Caco-2 (cell line): ENCODE measurements at regions not wholly inside any gene's neighbourhood (a gene's known extent, or its start where the extent isn't known, plus 50 kb on each side); places are given as distances from the start of the nearest gene placed in this dataset.

ENCODE experiments used
- BruUV-seq: library from RNA; stranded (reverse); fragments of 400-500 nt; replicated peaks from 2 replicates; lab custom pipeline; 2021; lab: Mats Ljungman, UMichigan
- CTCF ChIA-PET: fragments of 300-600 bp; sonication (Branson Sonifier 250); formaldehyde crosslinking; loops from one replicate; lab custom pipeline; 2022; ENCODE audit warnings: antibody characterized with exemption; lab: Charles Lee
- POLR2A ChIA-PET: fragments of 300-600 bp; sonication (Branson Sonifier 250); formaldehyde crosslinking; loops from one replicate; lab custom pipeline; 2022; ENCODE audit warnings: antibody characterized with exemption; lab: Charles Lee
- DNase-seq, 2 experiments: peaks; one replicate each; pipeline versions ENCODE4 v3.0.0 to v3.0.0-alpha.2; 2020 to 2022
- H3K27me3 ChIP-seq: replicated peaks from 2 replicates; pipeline ENCODE4 v1.6.0; 2011; ENCODE audit warnings: low read length; ENCODE audit not compliant: control insufficient read depth, insufficient read depth
- H3K36me3 ChIP-seq: 2 replicates; pipeline ENCODE4 v1.5.1; 2011; ENCODE audit warnings: low read length; ENCODE audit not compliant: control insufficient read depth, insufficient read depth
- H3K4me1 ChIP-seq: fragments of 250-450 bp; sonication (Bioruptor Pico); 2 replicates; pipeline ENCODE4 v1.5.1; 2020; ENCODE audit warnings: mild to moderate bottlenecking
- H3K4me3 ChIP-seq: 2 replicates; pipeline ENCODE4 v1.5.1; 2011; ENCODE audit warnings: low read depth, mild to moderate bottlenecking, control low read depth, low read length
- H3K9me3 ChIP-seq: fragments of 250-450 bp; sonication (Bioruptor Pico); 2 replicates; pipeline ENCODE4 v1.5.1; 2020; ENCODE audit warnings: mild to moderate bottlenecking, moderate library complexity
- H3K27ac Mint-ChIP-seq: one replicate; pipeline ENCODE4 v1.8.0; 2022; ENCODE audit warnings: mixed read lengths; ENCODE audit not compliant: unreplicated experiment
- H3K27me3 Mint-ChIP-seq: one replicate; pipeline ENCODE4 v1.8.0; 2022; ENCODE audit warnings: mixed read lengths; ENCODE audit not compliant: insufficient read depth, unreplicated experiment
- H3K36me3 Mint-ChIP-seq: one replicate; pipeline ENCODE4 v1.8.0; 2022; ENCODE audit warnings: mild to moderate bottlenecking, mixed read lengths; ENCODE audit not compliant: insufficient read depth, unreplicated experiment
- H3K4me1 Mint-ChIP-seq: one replicate; pipeline ENCODE4 v1.8.0; 2022; ENCODE audit warnings: low read depth, mixed read lengths; ENCODE audit not compliant: unreplicated experiment
- H3K4me3 Mint-ChIP-seq: one replicate; pipeline ENCODE4 v1.8.0; 2022; ENCODE audit warnings: mild to moderate bottlenecking, moderate library complexity, mixed read lengths; ENCODE audit not compliant: unreplicated experiment
- H3K9me3 Mint-ChIP-seq: one replicate; pipeline ENCODE4 v1.8.0; 2022; ENCODE audit warnings: mixed read lengths; ENCODE audit not compliant: unreplicated experiment
- intact Hi-C: fragments of 100-400 bp; cut with micrococcal nuclease; formaldehyde crosslinking; loops from one replicate; pipeline ENCODE4 v1.10.0; 2022; ENCODE audit not compliant: unreplicated experiment
- TF ChIP-seq, protein P1 (sequence below), 2 experiments: fragments of 200-600 bp in 1 of 2; IDR thresholded peaks; 1 replicate in 1 of 2; 2 replicates in 1 of 2; pipeline versions ENCODE4 v1.5.1 to v1.8.0; 2011 to 2022; ENCODE audit warnings: antibody characterized with exemption in 1 of 2, control low read depth in 1 of 2, inconsistent platforms in 1 of 2, low read depth in 1 of 2, low read length in 1 of 2, mild to moderate bottlenecking in 1 of 2, moderate library complexity in 1 of 2; ENCODE audit not compliant: insufficient read depth in 1 of 2, severe bottlenecking in 1 of 2, unreplicated experiment in 1 of 2

- ChIA-PET CTCF (no interaction called here), POLR2A (no interaction called here)
- TF ChIP-seq, protein P1, sequence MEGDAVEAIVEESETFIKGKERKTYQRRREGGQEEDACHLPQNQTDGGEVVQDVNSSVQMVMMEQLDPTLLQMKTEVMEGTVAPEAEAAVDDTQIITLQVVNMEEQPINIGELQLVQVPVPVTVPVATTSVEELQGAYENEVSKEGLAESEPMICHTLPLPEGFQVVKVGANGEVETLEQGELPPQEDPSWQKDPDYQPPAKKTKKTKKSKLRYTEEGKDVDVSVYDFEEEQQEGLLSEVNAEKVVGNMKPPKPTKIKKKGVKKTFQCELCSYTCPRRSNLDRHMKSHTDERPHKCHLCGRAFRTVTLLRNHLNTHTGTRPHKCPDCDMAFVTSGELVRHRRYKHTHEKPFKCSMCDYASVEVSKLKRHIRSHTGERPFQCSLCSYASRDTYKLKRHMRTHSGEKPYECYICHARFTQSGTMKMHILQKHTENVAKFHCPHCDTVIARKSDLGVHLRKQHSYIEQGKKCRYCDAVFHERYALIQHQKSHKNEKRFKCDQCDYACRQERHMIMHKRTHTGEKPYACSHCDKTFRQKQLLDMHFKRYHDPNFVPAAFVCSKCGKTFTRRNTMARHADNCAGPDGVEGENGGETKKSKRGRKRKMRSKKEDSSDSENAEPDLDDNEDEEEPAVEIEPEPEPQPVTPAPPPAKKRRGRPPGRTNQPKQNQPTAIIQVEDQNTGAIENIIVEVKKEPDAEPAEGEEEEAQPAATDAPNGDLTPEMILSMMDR (IDR thresholded peaks at IDR 0.05; ENCODE audit: insufficient read depth in 1 of 2, low read depth in 1 of 2, low read length in 1 of 2, severe bottlenecking in 1 of 2, unreplicated experiment in 1 of 2), result peak; percentile 63 to 64
- no TSS peak for BruUV-seq
- Histone ChIP-seq H3K9me3 (no peaks in the 10 kb centered on the region; the same call in 1 of the 2 replicates), H3K4me3 (no peak overlapping the region), H3K27me3 (no peaks in the 10 kb centered on the region), H3K4me1 (no peaks in the 10 kb centered on the region), H3K36me3 (no peaks in the 10 kb centered on the region)
- Mint-ChIP-seq H3K4me3 (no peak overlapping the region), H3K27me3 (peaks cover 11% of the 10 kb centered on the region), H3K9me3 (peaks cover 3% of the 10 kb centered on the region), H3K27ac (no peak overlapping the region), H3K4me1 (no peaks in the 10 kb centered on the region), H3K36me3 (no peaks in the 10 kb centered on the region)
- intact Hi-C loops, result loop anchor here (1.0 kb wide), 1 partner anchor 361 kb away; no protein-coding TSS in a partner anchor
- DNase-seq, result no peak
Measured at GRCh38 chr11:82676483-82677094, 57.1 kb downstream of the FAM181B start.

DNA sequence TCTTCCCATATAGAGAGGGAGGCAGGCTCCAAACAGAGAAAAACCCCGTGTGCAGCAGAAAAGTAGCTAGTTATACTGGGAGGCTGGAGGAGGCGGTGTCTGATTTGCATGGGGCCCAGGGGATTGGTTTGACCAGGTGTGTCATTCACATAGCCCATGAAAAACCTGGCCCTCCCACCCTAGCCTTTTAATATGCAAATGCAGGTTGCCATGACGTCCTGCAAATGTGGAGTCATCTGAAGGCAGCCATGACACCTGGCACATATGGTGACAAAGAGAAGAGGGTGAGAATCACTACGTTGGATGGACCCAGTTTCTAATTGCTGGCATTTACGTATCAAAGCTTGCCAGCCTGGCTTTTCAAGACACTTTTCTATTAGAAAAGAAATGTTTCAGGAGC is 57.8 kb downstream of the FAM181B start:
- no peaks in the 10 kb centered on the region for H3K36me3 ChIP-seq
- no TSS peak for BruUV-seq
- H3K36me3 Mint-ChIP-seq, result no peaks in the 10 kb centered on the region
- no peak overlapping the region for H3K4me3 Mint-ChIP-seq
- peaks cover 11% of the 10 kb centered on the region for H3K27me3 Mint-ChIP-seq
- no peaks in the 10 kb centered on the region for H3K4me1 ChIP-seq
- intact Hi-C loops, result loop anchor here (1.0 kb wide), 1 partner anchor 361 kb away; no protein-coding TSS in a partner anchor
- H3K4me3 ChIP-seq, result no peak overlapping the region
- H3K4me1 Mint-ChIP-seq, result no peaks in the 10 kb centered on the region
- no peaks in the 10 kb centered on the region; the same call in 1 of the 2 replicates for H3K9me3 ChIP-seq
- ChIA-PET POLR2A (no interaction called here), CTCF (interaction anchor here (0.7 kb wide), 1 partner anchor 73 kb away, joined by 3 read pairs; no protein-coding TSS in a partner anchor)
- TF ChIP-seq, protein P1 (IDR thresholded peaks at IDR 0.05; ENCODE audit: insufficient read depth in 1 of 2, low read depth in 1 of 2, low read length in 1 of 2, severe bottlenecking in 1 of 2, unreplicated experiment in 1 of 2), result no peak
- DNase-seq, result no peak
- no peaks in the 10 kb centered on the region for H3K9me3 Mint-ChIP-seq
- H3K27me3 ChIP-seq, result no peaks in the 10 kb centered on the region
- H3K27ac Mint-ChIP-seq, result no peak overlapping the region

GRCh38 chr11:82673631-82674030 is 60.0 kb downstream of the FAM181B start:
- H3K9me3 Mint-ChIP-seq, result no peaks in the 10 kb centered on the region
- intact Hi-C loops, result no loop called here
- H3K27me3 ChIP-seq, result no peaks in the 10 kb centered on the region
- no peaks in the 10 kb centered on the region for H3K9me3 ChIP-seq
- DNase-seq, result no peak
- no peaks in the 10 kb centered on the region for H3K36me3 ChIP-seq
- H3K4me3 ChIP-seq, result no peak overlapping the region
- BruUV-seq, result no TSS peak
- ChIA-PET CTCF (no interaction called here), POLR2A (no interaction called here)
- H3K4me1 ChIP-seq, result no peaks in the 10 kb centered on the region
- peaks cover 11% of the 10 kb centered on the region for H3K27me3 Mint-ChIP-seq
- TF ChIP-seq, protein P1 (IDR thresholded peaks at IDR 0.05; ENCODE audit: insufficient read depth in 1 of 2, low read depth in 1 of 2, low read length in 1 of 2, severe bottlenecking in 1 of 2, unreplicated experiment in 1 of 2), result no peak
- H3K27ac Mint-ChIP-seq, result no peak overlapping the region
- no peaks in the 10 kb centered on the region for H3K36me3 Mint-ChIP-seq
- no peak overlapping the region for H3K4me3 Mint-ChIP-seq
- no peaks in the 10 kb centered on the region for H3K4me1 Mint-ChIP-seq
